ENCODE measurements at regions not wholly inside any gene's neighbourhood (a gene's known extent, or its start where the extent isn't known, plus 50 kb on each side); places are given as distances from the start of the nearest gene placed in this dataset.
A peak's percentile ranks its signal among the peaks of the same experiment; 100 is the strongest.

- TF ChIP-seq, protein P1, sequence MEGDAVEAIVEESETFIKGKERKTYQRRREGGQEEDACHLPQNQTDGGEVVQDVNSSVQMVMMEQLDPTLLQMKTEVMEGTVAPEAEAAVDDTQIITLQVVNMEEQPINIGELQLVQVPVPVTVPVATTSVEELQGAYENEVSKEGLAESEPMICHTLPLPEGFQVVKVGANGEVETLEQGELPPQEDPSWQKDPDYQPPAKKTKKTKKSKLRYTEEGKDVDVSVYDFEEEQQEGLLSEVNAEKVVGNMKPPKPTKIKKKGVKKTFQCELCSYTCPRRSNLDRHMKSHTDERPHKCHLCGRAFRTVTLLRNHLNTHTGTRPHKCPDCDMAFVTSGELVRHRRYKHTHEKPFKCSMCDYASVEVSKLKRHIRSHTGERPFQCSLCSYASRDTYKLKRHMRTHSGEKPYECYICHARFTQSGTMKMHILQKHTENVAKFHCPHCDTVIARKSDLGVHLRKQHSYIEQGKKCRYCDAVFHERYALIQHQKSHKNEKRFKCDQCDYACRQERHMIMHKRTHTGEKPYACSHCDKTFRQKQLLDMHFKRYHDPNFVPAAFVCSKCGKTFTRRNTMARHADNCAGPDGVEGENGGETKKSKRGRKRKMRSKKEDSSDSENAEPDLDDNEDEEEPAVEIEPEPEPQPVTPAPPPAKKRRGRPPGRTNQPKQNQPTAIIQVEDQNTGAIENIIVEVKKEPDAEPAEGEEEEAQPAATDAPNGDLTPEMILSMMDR (IDR thresholded peaks at IDR 0.05), result no peak
Observed at GRCh38 chr17:13921841-13922776, 147.2 kb upstream of the COX10 start.

GRCh38 chr17:13922885-13923284 is 146.4 kb upstream of the COX10 start:
- TF ChIP-seq, protein P1 (IDR thresholded peaks at IDR 0.05), result no peak

DNA sequence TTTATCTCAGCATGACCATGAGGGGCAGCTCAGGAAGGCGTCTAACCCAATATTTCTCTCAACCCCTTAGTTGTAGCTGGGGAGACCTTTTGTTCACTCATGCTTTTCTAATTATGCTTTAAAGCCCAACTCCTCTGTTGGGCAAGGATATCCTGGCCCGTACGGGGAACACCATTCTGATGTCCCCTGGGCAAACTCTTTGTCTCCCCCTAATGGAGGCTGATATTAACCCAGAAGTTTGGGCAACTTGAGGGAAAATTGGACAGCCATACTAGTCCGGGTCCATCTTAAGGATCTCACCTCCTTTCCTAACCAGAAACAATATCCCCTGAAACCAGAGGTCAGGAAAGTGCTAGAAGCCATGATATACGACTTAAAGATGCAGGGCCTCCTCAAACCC is 143.7 kb upstream of the COX10 start:
- TF ChIP-seq, protein P1 (IDR thresholded peaks at IDR 0.05), result peak; percentile 23; the same call in 1 of the 2 replicates

DNA sequence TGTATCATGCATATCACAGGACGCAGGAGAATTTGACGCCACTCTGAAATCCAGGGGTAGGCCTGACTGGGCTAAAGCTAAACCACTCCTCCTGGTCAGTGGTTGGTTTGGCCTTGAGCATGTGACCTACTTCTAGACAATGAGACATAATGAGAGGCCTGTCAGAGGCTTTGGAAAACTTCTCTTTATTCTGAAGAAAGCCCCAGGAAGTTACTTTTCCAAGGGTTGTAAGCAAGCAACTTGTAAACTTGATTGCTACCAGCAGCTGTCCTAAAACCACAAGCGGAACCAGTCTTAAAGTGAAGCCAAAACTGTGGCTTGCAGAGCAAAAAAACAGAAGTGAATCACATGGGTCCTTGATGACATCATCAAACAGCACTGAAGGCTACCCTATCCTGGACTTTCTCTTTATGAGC is 138.2 kb upstream of the COX10 start:
- TF ChIP-seq, protein P1 (IDR thresholded peaks at IDR 0.05), result no peak

DNA sequence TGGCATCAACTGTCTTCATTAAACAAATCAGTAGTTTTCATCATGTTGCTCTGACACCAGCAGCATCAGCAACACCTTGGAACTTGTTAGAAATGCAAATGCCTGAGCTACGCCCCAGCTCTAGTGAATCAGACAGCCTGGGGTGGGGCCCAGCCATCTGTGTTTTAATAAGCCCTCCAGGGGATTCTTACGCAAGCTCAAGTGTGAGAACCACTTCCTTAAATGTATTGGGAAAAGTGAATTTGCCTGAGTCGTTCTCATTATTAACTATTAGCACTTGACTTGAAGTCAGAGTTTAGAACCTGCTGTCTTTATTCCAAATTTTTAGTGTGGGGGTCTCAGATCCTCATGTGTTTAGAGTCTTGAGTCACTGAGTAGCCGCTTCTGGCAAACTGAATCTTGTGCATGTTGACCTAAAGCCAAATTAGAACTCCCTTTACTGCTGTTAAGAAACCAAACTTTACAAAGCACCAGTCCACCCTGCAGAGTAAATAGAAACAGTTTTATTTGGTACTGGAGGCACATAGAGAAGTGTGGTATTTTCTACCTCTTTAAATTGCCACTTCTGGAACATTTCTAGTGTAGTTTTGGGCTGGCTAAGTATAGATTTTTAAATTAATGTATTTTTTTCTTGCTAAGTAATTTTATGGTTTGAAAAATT is 137.4 kb upstream of the COX10 start:
- TF ChIP-seq, protein P1 (IDR thresholded peaks at IDR 0.05), result no peak

- TF ChIP-seq, protein P1 (IDR thresholded peaks at IDR 0.05), result no peak
Observed at GRCh38 chr17:13933441-13934276, 135.6 kb upstream of the COX10 start.

GRCh38 chr17:13939222-13939621 is 130.1 kb upstream of the COX10 start:
- TF ChIP-seq, protein P1 (IDR thresholded peaks at IDR 0.05), result no peak
